GM19395 (cell line): ENCODE measurements at regions not wholly inside any gene's neighbourhood (a gene's known extent, or its start where the extent isn't known, plus 50 kb on each side); places are given as distances from the start of the nearest gene placed in this dataset.
"Not testable (repeated sequence)": the region's sequence is repeated elsewhere in the genome, so short reads cannot be mapped to it uniquely, and the experiment has no call there.

ENCODE experiments used
- ATAC-seq: cut with Tn5 transposase; IDR thresholded peaks from one replicate; pipeline ENCODE4 v1.9.1; 2021; ENCODE audit warnings: mild to moderate bottlenecking, moderate library complexity; ENCODE audit not compliant: unreplicated experiment

GRCh38 chr13:24617256-24618010 is 62.8 kb upstream of the ATP12A start:
- ATAC-seq, result no peak

GRCh38 chr13:24618011-24618955 is 61.9 kb upstream of the ATP12A start:
- peak; percentile 93 for ATAC-seq

GRCh38 chr13:24619282-24619681 is 60.9 kb upstream of the ATP12A start:
- ATAC-seq, result no peak

GRCh38 chr13:24622481-24623148 is 57.6 kb upstream of the ATP12A start:
- ATAC-seq, result not testable (repeated sequence)

GRCh38 chr13:24623149-24623665 is 57.0 kb upstream of the ATP12A start:
- no peak for ATAC-seq

- no peak for ATAC-seq
Observed at GRCh38 chr13:24624363-24624762, 55.8 kb upstream of the ATP12A start.

GRCh38 chr13:24624801-24625231 is 55.4 kb upstream of the ATP12A start:
- no peak for ATAC-seq

GRCh38 chr13:24625331-24625731 is 54.9 kb upstream of the ATP12A start:
- peak; percentile 57 for ATAC-seq

GRCh38 chr13:24625870-24626849 is 54.0 kb upstream of the ATP12A start:
- ATAC-seq, result peak; percentile 64

- ATAC-seq, result no peak
Observed at GRCh38 chr13:24627090-24627714, 53.0 kb upstream of the ATP12A start.

- ATAC-seq, result no peak
Observed at GRCh38 chr13:24627946-24628345, 52.3 kb upstream of the ATP12A start.

- no peak for ATAC-seq
Observed at GRCh38 chr13:24629320-24629719, 50.9 kb upstream of the ATP12A start.

- no peak for ATAC-seq
Observed at GRCh38 chr13:24630121-24630520, 50.1 kb upstream of the ATP12A start.
